Left ventricle myocardium inferior (tissue), 1 donor: ENCODE measurements at regions not wholly inside any gene's neighbourhood (a gene's known extent, or its start where the extent isn't known, plus 50 kb on each side); places are given as distances from the start of the nearest gene placed in this dataset.

Experiments used
- DNase-seq: peaks from one replicate; pipeline ENCODE4 v3.0.0-alpha.2; 2020
- H3K27ac ChIP-seq: fragments of 200-600 bp; replicated peaks from 2 replicates; pipeline ENCODE4 v1.8.0; 2021
- H3K27me3 ChIP-seq: fragments of 200-600 bp; 2 replicates; pipeline ENCODE4 v1.8.0; 2021; ENCODE audit warnings: low read depth
- H3K36me3 ChIP-seq: fragments of 200-600 bp; 2 replicates; pipeline ENCODE4 v1.8.0; 2021
- H3K4me1 ChIP-seq: fragments of 200-600 bp; 2 replicates; pipeline ENCODE4 v1.8.0; 2021
- H3K4me3 ChIP-seq: fragments of 200-600 bp; 2 replicates; pipeline ENCODE4 v1.8.0; 2021; ENCODE audit warnings: mild to moderate bottlenecking, moderate library complexity
- H3K9me3 ChIP-seq: fragments of 200-600 bp; replicated peaks from 2 replicates; pipeline ENCODE4 v1.8.0; 2021
- CTCF ChIP-seq: fragments of 200-600 bp; IDR thresholded peaks from 2 replicates; pipeline ENCODE4 v1.8.0; 2021; ENCODE audit warnings: antibody characterized with exemption, mild to moderate bottlenecking, borderline replicate concordance
- intact Hi-C: fragments of 100-400 bp; cut with micrococcal nuclease; formaldehyde crosslinking; loops from one replicate; pipeline ENCODE4 v1.11.0; 2022
- donor health status: DM: no; HTN: yes; CAD: no; lungs with severe emphysema.

GRCh38 chr13:73778242-73778864 lies 355.9 kb downstream of the KLF12 start:
- H3K4me1 ChIP-seq, result peaks cover 28% of the 10 kb centered on the region
- no peaks in the 10 kb centered on the region for H3K9me3 ChIP-seq
- no peaks in the 10 kb centered on the region for H3K36me3 ChIP-seq
- no peaks in the 10 kb centered on the region for H3K27me3 ChIP-seq
- no peak overlapping the region for H3K4me3 ChIP-seq
- TF ChIP-seq CTCF, result no peak
- intact Hi-C loops, result no loop called here
- H3K27ac ChIP-seq, result no peak overlapping the region
- no peak for DNase-seq

- no peaks in the 10 kb centered on the region for H3K36me3 ChIP-seq
- intact Hi-C loops, result no loop called here
- no peak for DNase-seq
- H3K9me3 ChIP-seq, result no peaks in the 10 kb centered on the region
- H3K27ac ChIP-seq, result no peak overlapping the region
- H3K27me3 ChIP-seq, result no peaks in the 10 kb centered on the region
- H3K4me3 ChIP-seq, result no peak overlapping the region
- peaks cover 18% of the 10 kb centered on the region for H3K4me1 ChIP-seq
- TF ChIP-seq CTCF, result no peak
Observed at GRCh38 chr13:73777134-73777533, 357.1 kb downstream of the KLF12 start.

GRCh38 chr13:73776151-73776785 lies 357.9 kb downstream of the KLF12 start:
- intact Hi-C loops, result no loop called here
- no peak for TF ChIP-seq CTCF
- H3K27ac ChIP-seq, result no peak overlapping the region

GRCh38 chr13:73773168-73773549 lies 361.0 kb downstream of the KLF12 start:
- Histone ChIP-seq H3K27ac (no peak overlapping the region), H3K4me3 (no peak overlapping the region), H3K27me3 (no peaks in the 10 kb centered on the region), H3K9me3 (no peaks in the 10 kb centered on the region), H3K36me3 (no peaks in the 10 kb centered on the region), H3K4me1 (peaks cover 17% of the 10 kb centered on the region)
- no peak for TF ChIP-seq CTCF
- DNase-seq, result no peak
- intact Hi-C loops, result no loop called here

More at GRCh38 chr13:73776151-73776785, 357.9 kb downstream of the KLF12 start:
- H3K27me3 ChIP-seq, result no peaks in the 10 kb centered on the region
- H3K4me3 ChIP-seq, result no peak overlapping the region
- H3K36me3 ChIP-seq, result no peaks in the 10 kb centered on the region
- DNase-seq, result no peak
- H3K9me3 ChIP-seq, result no peaks in the 10 kb centered on the region
- H3K4me1 ChIP-seq, result peaks cover 16% of the 10 kb centered on the region

- Histone ChIP-seq H3K27ac (no peak overlapping the region), H3K36me3 (no peaks in the 10 kb centered on the region), H3K27me3 (no peaks in the 10 kb centered on the region), H3K4me1 (peaks cover 22% of the 10 kb centered on the region), H3K9me3 (no peaks in the 10 kb centered on the region), H3K4me3 (no peak overlapping the region)
- intact Hi-C loops, result no loop called here
- DNase-seq, result no peak
- TF ChIP-seq CTCF, result no peak
Observed at GRCh38 chr13:73772449-73773167, 361.6 kb downstream of the KLF12 start.
